NCI-H69 (cell line): ENCODE measurements at regions not wholly inside any gene's neighbourhood (a gene's known extent, or its start where the extent isn't known, plus 50 kb on each side); places are given as distances from the start of the nearest gene placed in this dataset.
"Not testable (repeated sequence)": the region's sequence is repeated elsewhere in the genome, so short reads cannot be mapped to it uniquely, and the experiment has no call there.

ENCODE experiments used
- DNase-seq: peaks from one replicate; lab custom pipeline; 2025; lab: John Stamatoyannopoulos, UW

DNA sequence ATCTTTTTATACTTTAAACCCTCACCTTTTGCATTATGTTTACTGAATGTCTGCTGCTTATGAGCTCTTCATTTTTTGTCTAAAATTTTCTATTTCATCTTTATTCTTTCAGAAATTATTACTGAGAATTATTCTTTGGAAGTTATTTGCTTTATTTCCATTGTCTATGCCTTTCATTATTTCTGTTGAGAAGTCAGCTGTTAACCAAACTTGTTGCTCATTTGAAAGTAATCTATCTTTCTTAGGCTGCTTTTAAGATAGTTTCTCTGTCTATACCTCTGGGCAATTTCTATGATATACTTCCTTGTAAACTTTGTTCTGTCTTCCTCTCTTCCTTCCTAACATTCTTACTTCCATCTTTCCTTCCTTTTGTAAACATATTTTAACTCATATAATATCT is 1165.9 kb upstream of the CELF2 start:
- DNase-seq = no peak

GRCh38 chr10:9853405-9854355 is 1164.0 kb upstream of the CELF2 start:
- DNase-seq = no peak

- not testable (repeated sequence) for DNase-seq
Observed at GRCh38 chr10:9855451-9855850, 1162.2 kb upstream of the CELF2 start.

- DNase-seq = no peak
Observed at GRCh38 chr10:9858816-9859215, 1158.9 kb upstream of the CELF2 start.

DNA sequence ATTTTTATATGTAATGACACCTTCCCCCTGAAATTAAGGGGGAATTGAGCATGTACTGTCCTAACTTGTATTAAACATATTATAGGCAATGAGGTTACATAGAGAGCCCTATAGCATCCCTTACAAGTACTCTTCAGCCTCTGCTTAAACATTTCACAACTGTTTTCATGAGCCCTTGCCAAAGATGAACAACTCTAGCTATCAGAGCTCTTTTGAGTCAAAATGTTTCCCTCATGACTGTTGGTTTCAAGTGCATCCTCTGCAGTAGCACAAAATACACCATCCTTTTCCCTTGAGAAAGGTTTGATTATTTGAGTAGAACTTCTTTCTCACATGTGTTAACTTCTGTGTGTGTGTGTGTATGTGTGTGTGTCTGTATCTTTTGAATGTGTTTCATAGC is 1157.6 kb upstream of the CELF2 start:
- DNase-seq = no peak

DNA sequence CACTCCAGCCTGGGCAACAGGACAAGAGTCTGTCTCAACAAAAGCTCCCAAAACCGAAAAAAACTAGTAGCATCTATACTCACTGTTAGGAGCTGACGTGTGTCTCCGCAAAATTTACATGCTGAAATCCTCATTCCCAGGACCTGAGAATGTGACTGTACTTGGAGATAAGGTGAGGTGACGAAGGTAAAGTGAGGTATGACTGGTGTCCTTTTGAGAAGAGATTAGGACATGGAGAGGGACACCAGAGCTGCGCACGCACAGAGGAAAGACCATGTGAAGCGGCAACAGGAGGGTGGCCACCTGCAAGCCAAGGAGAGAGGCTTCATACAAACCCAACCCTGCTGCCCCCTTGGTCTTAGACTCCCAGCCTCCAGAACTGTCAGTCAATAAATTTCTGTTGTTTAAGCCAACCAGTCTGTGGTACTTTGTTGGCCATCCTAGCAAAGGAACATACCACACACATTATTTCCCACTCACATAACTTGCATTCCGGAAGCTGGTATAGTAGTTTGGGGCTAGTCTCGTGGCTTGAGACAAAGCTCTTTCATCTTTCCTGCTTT is 1154.0 kb upstream of the CELF2 start:
- no peak for DNase-seq

GRCh38 chr10:9868499-9868898 is 1149.2 kb upstream of the CELF2 start:
- no peak for DNase-seq

DNA sequence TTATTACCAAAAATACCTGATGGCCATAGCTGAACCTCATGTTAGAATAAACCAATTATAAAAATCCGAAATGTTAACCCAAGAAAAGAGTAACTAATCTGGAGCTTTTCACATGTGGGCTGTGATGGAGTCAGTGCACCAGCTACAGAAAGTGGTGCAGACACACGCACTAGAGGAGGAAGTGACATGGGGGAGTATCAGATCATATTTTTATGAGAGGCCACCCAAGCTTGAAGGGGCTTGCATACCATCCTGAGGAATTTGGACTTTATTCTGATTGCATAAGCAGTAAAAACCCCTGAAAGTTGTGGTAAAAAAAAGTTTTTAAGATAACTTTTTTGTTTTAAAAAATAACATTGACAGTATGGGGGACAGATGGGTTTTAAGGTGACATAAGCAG is 1148.5 kb upstream of the CELF2 start:
- DNase-seq = no peak

DNA sequence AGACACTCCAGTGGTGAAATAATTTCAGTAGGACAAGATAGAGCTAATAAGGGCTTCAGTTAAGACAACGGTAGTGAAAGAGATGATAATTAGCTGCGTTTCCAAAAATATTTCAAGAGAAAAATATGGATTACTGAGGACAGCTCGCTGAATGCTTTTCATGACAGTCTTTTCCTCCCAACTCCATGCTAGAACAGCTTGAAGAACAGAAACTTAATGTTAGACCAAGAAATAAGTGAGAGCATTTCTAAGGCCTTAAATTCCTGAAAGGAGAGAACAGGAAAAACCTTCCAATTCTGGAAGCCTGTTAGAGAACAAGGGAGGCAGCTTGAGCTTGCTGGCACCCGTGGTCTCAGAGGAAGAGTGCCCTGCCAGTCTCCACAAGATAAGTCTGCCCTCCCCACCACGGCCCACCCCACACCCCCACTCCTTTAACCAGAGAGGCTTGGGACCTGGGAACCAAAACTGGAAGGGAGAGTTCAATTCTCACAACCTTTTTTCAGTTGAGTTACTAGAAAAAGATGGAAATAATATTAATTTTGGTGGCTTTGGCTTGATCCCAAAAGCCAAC is 1148.0 kb upstream of the CELF2 start:
- DNase-seq = no peak

GRCh38 chr10:9875353-9875752 is 1142.3 kb upstream of the CELF2 start:
- no peak for DNase-seq

GRCh38 chr10:9877978-9878377 is 1139.7 kb upstream of the CELF2 start:
- DNase-seq = no peak

DNA sequence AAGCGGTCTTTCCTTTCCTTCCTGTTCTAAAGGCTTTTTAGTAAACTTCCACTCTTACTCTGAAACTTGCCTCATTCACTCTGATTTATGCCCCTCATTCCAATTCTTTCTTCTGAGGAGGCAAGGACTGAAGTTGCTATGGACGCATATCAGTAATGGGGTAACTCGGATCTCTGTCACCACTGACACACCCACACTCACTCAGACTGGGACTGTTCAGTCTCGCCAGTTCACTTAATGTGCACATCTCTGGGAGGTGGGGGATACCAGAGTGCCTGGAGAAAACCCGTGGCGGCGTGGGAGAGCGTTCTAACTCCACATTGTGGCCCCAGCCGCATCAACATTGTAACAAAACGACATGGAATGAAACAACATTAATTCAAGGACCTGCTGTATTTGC is 1139.3 kb upstream of the CELF2 start:
- DNase-seq = no peak

DNA sequence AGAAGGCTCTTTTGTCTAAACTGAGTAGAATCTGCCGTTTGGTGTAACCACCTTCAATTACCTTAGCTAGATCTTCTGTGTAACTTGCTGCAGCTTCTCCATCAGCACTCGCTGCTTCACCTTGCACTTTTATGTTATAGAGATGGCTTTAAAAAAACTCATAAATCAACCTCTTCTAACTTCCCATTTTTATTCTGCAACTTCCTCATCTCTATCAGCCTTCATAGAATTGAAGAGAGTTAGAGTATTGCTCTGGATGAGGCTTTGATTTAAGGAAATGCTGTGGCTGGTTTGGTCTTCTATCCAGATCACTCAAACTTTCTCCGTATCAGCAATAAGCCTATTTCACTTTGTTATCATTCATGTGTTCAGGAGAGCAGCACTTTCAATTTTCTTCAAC is 1131.9 kb upstream of the CELF2 start:
- no peak for DNase-seq

- DNase-seq = no peak
Observed at GRCh38 chr10:9886772-9887171, 1130.9 kb upstream of the CELF2 start.

GRCh38 chr10:9895453-9895852 is 1122.2 kb upstream of the CELF2 start:
- DNase-seq = no peak

GRCh38 chr10:9895981-9896380 is 1121.7 kb upstream of the CELF2 start:
- no peak for DNase-seq

GRCh38 chr10:9898633-9899395 is 1118.9 kb upstream of the CELF2 start:
- DNase-seq = no peak

DNA sequence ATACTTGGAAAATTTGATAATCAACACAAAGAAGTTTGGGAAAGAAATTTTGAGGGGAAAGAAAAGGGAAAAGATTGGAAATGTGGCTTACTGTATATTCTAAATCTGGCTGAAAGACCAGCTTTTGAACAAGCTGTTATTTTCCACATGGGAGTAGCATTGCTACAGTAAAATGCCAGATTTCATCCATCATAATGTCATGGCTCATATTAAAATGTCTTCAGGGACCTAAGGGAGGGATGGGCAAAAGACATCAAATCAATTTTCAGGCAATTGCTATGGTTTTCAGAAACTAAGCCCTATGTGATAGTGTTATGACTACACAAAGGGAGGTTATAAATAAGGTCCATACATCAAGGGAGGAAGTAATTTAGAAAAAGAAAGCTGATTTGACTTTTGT is 1116.9 kb upstream of the CELF2 start:
- DNase-seq = no peak

GRCh38 chr10:9901971-9902370 is 1115.7 kb upstream of the CELF2 start:
- no peak for DNase-seq

- no peak for DNase-seq
Observed at GRCh38 chr10:9910446-9910845, 1107.2 kb upstream of the CELF2 start.

GRCh38 chr10:9911488-9911887 is 1106.2 kb upstream of the CELF2 start:
- DNase-seq = no peak

GRCh38 chr10:9913876-9914514 is 1103.7 kb upstream of the CELF2 start:
- DNase-seq = no peak
